ENCODE measurements at regions not wholly inside any gene's neighbourhood (a gene's known extent, or its start where the extent isn't known, plus 50 kb on each side); places are given as distances from the start of the nearest gene placed in this dataset.

DNA sequence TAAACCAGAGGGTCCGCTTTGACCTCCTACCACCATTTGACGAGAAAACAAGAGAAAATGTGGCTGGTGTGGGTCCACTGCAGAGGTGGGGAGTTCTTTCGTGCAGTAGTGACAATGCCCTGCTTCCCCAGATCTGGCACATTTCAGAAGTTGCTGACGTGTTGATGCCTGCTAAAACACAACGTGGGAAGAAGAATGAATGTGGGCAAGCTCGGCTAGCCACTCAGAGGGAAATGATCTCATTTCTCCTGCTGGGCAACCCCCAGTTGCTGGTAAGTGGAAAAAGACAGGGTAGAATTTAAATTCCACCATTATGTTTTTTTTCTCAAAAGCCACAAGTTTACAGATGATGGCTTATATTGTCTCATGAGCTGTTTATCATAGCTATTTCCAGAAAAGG is 77.9 kb downstream of the LUZP4 start:
- TF ChIP-seq CTCF (IDR thresholded peaks at IDR 0.05) (no peak), POLR2A (IDR thresholded peaks at IDR 0.05) (no peak)
